Activated CD4-positive, alpha-beta T cell treated with anti-CD3 and anti-CD28 coated beads, Interleukin-2, amount 50 U/mL, for 24 hours (primary cell): ENCODE measurements at regions not wholly inside any gene's neighbourhood (a gene's known extent, or its start where the extent isn't known, plus 50 kb on each side); places are given as distances from the start of the nearest gene placed in this dataset.
A peak's percentile ranks its signal among the peaks of the same experiment; 100 is the strongest.

Source experiments
- DNase-seq, 2 donors: peaks; one replicate each; pipeline ENCODE4 v3.0.0-alpha.2; 2020; ENCODE audit warnings: low read depth in 1 of 2, low spot score in 1 of 2

GRCh38 chr10:44326474-44327030 lies 58.3 kb downstream of the CXCL12 start:
- no peak for DNase-seq

GRCh38 chr10:44325596-44326307 lies 59.1 kb downstream of the CXCL12 start:
- no peak for DNase-seq

DNA sequence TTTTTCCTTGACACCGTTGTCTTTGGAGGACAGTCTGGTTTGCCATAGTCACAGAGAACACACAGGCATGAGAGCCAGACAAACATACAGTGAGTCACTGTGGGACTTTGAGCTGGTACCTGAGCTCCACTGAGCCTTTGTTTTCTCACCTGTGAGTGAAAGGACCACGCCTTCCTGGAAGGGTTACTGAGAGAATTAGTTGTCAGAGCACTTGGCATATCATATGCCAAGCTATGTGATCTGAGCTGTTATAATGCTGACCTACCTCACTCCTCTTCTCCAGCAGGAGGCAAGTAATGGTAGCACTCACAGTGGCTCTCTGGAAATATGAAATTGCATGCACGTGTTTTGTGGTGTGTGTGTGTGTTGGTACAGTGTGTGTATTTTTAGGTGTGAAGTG lies 59.7 kb downstream of the CXCL12 start:
- no peak for DNase-seq

GRCh38 chr10:44323838-44324237 lies 61.1 kb downstream of the CXCL12 start:
- no peak for DNase-seq

DNA sequence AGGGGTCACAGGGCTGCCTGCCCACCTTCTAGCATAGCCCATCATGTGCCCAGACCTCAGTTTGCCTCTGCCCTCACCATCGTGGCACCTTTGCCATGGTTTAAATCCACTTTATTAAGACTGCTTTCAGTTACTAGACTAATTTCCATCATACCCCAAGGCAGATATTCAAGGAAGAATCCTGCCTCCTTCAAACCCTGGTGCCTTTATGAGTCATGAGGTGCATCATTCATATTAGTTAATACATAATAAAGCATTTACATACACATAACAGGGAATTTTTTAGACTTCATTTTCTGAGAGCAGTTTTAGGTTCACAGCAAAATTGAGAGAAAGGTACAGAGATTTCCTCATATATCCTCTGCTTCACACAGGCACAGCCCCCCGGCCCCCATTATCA lies 62.8 kb downstream of the CXCL12 start:
- DNase-seq, result no peak

DNA sequence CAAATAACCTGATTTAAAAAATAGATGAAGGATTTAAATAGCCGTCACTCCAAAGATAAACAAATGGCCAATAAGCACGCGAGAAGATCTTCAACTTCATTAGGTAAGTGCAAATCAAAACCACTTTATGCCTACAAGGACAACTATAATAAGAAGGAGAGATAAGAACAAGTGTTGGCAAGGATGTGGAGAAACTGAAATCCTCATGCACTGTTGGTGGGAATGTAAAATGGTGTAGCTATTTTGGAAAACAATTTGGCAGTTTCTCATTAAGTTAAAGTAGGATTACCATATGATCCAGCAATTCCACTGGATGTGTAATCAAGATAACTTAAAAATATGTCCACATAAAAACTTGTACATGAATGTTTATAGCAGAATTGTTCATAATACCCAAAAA lies 64.1 kb downstream of the CXCL12 start:
- no peak for DNase-seq

- no peak for DNase-seq
Measured at GRCh38 chr10:44317856-44318255, 67.0 kb downstream of the CXCL12 start.

GRCh38 chr10:44316922-44317215 lies 68.0 kb downstream of the CXCL12 start:
- DNase-seq, result no peak

DNA sequence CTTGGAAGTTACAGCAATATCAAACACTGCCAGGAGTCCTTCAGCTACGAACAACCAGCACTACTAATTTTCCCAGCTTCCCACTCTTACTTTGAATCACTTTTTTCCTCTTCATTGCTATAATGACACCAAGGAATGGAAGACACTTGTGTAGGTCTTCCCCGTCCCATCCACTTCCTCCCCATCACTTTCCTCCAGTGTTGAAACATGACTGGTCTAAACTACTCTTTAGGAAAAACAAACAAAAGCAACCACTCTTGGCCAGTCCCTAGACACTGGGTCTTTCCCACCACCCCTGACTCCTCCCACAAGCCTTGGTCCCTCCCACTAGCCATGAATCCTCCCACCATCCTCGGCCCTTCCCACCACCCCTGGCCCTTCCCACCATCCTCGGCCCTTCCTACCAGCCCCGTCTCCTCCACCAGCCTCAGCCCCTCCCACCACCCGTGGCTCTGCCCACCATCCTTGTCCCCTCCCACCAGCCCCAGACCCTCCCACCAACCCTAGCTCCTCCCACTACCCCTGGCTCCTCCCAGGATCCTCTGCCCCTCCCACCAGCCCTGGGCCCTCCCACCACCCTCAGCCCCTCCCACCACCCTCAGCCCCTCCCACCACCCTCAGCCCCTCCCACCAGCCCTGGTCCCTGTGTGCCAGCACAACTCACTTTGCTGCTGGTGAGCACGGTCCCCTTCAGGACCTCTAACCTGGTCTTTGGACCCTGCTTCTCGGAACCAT lies 68.5 kb downstream of the CXCL12 start:
- no peak for DNase-seq

GRCh38 chr10:44314802-44315460 lies 70.0 kb downstream of the CXCL12 start:
- no peak for DNase-seq

GRCh38 chr10:44313761-44314165 lies 71.1 kb downstream of the CXCL12 start:
- no peak for DNase-seq

DNA sequence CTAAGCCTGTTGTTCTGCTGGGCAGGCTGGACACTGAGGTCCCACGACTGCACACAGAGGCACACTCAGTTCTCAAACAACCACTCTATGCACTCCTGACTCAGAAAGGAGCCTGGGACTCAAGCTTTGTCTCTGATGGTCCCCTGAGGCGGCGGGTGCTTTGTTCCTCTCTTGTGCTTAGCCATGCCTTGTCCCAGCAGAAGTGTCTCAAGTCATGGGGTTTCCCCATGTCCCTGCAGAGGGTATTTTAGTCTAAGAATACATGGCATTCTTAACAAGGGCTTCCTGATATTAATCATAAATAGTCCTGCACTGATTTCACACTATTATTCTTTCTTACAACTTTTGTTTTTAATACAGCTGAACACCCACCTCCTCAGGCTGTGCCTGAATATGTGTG lies 72.5 kb downstream of the CXCL12 start:
- DNase-seq, result no peak

DNA sequence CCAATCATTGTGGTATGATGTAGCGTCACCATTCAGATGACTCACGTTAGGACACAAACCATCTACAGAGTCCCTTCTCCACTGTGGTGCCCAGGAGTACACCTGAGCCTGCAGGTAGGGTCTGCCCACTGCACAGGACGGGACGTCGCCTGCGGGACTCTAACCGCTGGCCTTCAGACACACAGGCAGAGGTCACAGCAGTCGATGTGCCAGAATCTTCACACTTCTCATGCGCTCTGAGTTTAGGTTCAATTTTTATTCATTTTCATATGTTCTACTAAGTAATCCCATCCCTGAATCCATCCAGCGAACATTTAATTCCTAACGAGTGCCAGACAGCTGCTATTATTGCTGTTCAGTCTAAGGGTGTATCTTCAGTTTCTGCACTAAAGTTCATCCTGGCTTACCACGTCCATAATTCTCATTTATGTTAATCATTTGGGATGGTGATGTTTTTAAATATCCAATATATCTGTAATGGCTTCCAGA lies 73.3 kb downstream of the CXCL12 start:
- no peak for DNase-seq

- peak; percentile 25 to 48 for DNase-seq
Measured at GRCh38 chr10:44310762-44311562, 73.9 kb downstream of the CXCL12 start.

DNA sequence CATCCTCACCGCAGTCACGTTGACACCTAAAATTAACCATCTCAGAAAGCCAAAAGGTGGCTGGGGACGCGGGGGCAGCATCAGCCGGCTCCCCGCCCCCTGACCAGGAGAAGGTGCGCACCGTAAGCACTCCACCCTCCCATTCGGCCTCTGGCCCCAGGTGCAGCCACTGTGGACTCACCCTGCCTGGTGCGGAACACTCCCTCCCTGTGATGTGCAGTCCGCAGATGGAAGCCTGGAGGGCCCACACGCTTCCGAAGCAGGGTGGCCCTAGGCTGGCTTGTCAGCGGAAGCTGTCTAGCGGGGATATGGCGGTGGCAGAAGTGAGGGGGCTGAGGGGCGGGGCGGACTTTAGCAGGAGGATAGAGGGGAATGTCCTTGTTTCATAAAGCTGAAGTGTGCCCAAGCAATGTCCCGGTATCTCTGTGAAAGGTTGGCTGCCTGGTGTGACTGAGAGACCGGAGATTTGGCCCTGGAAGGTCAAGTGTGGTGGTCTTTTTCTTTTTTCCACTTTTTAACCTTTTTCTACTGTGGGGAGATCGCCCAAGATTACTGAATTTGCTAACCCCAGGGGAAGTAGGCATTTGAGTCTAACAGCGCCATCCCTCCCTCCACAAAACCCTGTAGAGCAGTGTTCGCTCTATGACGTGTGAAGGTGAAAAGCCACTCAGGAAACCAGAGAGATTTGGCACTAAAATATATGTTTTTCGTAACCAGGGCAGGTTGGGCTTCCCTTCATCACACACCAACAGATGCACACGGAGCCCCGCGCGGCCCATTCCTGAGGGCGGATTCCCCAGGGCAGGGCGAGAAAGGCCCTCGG lies 74.7 kb downstream of the CXCL12 start:
- no peak for DNase-seq

DNA sequence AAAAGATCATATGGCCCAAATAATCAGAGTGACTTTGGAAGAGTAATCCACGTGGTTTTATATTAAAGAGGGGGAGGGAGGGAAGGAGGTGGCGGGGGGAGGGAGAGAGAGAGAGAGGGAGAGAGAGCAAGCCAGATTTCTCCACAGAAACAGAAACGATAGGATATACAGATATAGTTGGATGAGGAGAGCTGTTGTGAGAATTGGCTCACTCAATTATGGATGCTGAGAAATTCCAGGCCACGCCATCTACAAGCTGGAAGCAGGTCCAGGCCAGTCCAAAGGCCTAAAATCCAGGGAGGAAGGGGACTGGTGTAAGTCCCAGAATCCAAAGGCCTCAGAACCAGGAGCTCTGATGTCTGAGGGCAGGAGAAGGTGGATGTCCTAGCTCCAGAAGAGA lies 75.5 kb downstream of the CXCL12 start:
- DNase-seq, result no peak

DNA sequence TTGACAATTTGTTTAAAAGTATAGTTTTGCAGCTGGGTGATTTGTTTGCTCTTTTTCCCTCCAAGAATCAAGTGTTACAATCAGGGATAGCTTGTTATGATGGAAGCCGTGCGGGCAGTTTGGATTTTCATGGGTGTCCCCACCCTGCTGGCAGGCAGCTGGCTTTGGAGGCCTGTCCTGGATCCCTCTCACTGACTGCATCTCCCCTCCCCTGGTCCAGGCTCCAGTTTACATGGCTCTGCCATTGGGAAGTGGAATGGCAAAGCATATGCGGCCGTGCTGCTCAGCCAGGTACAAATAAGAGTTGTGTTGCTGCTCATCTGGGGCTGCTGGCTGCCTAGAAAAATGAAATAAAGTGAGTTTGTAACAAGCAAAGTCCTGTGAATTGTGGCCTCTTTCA lies 76.0 kb downstream of the CXCL12 start:
- DNase-seq, result no peak

DNA sequence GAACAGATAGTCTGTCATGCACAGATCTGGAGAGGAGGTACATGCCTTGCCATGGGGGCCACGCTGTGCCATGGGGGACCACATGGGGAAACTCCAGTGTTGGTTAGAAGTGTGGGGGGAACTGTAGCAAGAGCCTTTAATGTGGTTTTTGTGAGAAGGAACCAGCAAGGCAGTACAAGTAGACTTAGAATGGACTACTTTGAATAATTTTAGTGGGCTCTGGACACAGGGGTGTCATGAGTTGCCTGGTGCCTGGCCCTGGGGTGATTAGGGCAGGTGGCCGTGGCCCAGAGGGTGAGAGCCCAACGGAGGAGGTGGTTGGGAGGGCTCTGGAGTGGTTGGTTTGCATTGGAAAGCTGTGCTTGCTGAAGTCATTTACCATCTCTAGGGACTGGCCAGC lies 77.2 kb downstream of the CXCL12 start:
- no peak for DNase-seq

DNA sequence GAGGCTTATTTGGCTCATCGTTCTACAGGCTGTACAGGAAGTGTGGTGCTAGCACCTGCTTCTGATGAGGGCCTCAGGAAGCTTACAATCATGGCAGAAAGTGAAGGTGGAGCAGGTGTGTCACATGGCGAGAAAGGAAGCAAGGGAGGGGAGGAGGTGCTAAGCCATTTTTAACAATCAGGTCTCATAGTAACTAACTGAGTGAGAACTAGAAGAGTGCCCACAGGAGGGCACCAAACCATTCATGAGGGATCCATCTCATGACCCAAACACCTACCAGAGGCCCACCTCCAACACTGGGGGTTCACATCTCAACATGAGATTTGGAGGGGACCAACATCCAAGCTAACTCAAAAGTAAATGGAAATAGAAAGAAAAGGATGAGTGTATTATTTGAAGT lies 78.1 kb downstream of the CXCL12 start:
- no peak for DNase-seq

DNA sequence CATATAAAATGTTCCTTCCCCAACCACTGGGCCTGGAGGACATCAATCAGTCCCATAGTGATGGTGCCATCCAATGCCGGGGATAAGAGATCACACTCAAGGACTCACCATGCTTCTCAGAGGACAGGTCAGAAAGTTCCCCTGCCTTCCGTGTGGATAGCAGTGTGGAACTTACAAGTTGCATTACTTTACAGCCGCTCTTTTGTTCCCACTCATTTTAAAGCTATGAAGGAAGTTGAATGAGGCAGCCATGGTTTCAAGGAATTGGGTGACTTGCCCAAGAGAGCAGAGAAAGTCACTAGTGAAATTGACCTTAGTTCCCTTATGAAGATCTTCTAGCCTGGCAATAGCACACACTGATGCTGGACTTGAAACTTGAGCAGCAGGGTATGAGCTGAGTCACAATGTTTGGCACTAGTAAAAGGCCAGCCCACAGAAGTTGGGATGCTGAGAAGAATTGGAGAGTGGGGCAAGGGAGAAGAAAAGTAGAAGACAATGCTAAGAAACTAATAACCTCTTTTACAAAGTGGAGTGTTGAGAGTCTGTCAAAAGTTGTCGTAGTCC lies 78.7 kb downstream of the CXCL12 start:
- DNase-seq, result no peak
